ENCODE measurements at regions not wholly inside any gene's neighbourhood (a gene's known extent, or its start where the extent isn't known, plus 50 kb on each side); places are given as distances from the start of the nearest gene placed in this dataset.

- TF ChIP-seq CTCF (IDR thresholded peaks at IDR 0.05; ENCODE audit: poor library complexity), result no peak
- TF ChIP-seq EZH2 (IDR thresholded peaks at IDR 0.05; ENCODE audit: borderline replicate concordance), result no peak
- no peak for TF ChIP-seq EZH2phosphoT487 (IDR thresholded peaks at IDR 0.05; ENCODE audit: low read depth, severe bottlenecking, unreplicated experiment)
Measured at GRCh38 chr15:60278879-60279278, 118.9 kb downstream of the ANXA2 start.

All from hepatocyte (in vitro differentiated cells).